ENCODE measurements at regions not wholly inside any gene's neighbourhood (a gene's known extent, or its start where the extent isn't known, plus 50 kb on each side); places are given as distances from the start of the nearest gene placed in this dataset.

DNA sequence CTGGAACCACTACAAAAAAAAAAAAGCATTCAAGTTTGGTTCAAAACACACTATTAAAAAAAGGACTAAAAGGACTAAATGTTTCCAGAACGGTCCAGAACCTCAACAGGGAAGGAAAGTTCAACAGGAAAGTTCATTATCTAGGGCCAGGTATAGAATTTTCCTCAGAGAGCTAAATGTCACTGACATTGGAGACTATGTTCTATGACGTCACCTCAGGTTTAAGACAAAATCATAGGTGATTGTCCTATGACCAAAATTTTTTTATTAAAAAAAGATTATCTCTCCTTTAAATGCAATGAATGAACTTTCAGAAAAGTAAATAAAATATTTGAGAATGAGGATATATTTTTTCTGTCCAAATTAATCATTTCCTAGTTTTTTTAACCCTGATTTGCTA, 746.7 kb upstream of the USP15 start:
- Histone ChIP-seq H3K27ac (ENCODE audit: low read depth in 1 of 2, low read length in 2 of 2) (no peak overlapping the region), H3K4me3 (ENCODE audit: low read length) (no peak overlapping the region), H3K27me3 (ENCODE audit: control insufficient read depth in 1 of 2, insufficient read depth in 2 of 2, low read length in 2 of 2) (no peaks in the 10 kb centered on the region), H3K9me3 (ENCODE audit: control insufficient read depth in 1 of 2, insufficient read depth in 1 of 2, low read length in 2 of 2) (no peaks in the 10 kb centered on the region), H3K36me3 (ENCODE audit: insufficient read depth, low read length) (no peaks in the 10 kb centered on the region), H3K4me1 (ENCODE audit: insufficient read depth, low read length) (no peaks in the 10 kb centered on the region)
- DNase-seq: no peak
- TF ChIP-seq, protein P1, sequence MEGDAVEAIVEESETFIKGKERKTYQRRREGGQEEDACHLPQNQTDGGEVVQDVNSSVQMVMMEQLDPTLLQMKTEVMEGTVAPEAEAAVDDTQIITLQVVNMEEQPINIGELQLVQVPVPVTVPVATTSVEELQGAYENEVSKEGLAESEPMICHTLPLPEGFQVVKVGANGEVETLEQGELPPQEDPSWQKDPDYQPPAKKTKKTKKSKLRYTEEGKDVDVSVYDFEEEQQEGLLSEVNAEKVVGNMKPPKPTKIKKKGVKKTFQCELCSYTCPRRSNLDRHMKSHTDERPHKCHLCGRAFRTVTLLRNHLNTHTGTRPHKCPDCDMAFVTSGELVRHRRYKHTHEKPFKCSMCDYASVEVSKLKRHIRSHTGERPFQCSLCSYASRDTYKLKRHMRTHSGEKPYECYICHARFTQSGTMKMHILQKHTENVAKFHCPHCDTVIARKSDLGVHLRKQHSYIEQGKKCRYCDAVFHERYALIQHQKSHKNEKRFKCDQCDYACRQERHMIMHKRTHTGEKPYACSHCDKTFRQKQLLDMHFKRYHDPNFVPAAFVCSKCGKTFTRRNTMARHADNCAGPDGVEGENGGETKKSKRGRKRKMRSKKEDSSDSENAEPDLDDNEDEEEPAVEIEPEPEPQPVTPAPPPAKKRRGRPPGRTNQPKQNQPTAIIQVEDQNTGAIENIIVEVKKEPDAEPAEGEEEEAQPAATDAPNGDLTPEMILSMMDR (IDR thresholded peaks at IDR 0.05): no peak
- no peaks in the 10 kb centered on the region for H3K36me3 Mint-ChIP-seq (ENCODE audit: low read depth)
- H3K27me3 Mint-ChIP-seq: no peaks in the 10 kb centered on the region
- H3K4me1 Mint-ChIP-seq (ENCODE audit: low read depth): no peaks in the 10 kb centered on the region
- H3K9me3 Mint-ChIP-seq: no peaks in the 10 kb centered on the region
- no peak overlapping the region for H3K27ac Mint-ChIP-seq
- ChIA-PET POLR2A (no interaction called here), CTCF (no interaction called here)
- intact Hi-C loops (cut with DNase I, micrococcal nuclease): no loop called here
- no peak for ATAC-seq (ENCODE audit: poor library complexity)
- no peak overlapping the region for H3K4me3 Mint-ChIP-seq

DNA sequence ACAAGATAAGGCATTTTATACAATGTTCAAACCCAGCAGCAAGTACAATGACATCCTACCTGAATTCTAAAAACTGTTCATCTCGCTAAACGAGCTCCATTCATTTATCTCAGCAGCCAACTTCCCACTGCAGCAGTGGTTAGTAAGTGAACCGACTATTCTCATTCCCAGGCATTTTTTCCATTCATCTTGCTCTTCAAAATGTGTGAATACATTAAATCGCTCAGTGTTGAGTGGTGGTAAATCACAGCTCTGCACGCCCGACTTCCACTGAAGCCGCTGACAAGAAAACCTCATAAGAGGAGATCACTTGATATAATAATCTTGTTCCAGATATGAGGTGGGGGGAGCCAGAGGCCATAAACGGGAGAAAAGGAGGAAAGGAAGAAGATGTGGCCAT, 746.2 kb upstream of the USP15 start:
- H3K27me3 Mint-ChIP-seq: no peaks in the 10 kb centered on the region
- no peaks in the 10 kb centered on the region for H3K36me3 Mint-ChIP-seq (ENCODE audit: low read depth)
- CTCF ChIA-PET: no interaction called here

DNA sequence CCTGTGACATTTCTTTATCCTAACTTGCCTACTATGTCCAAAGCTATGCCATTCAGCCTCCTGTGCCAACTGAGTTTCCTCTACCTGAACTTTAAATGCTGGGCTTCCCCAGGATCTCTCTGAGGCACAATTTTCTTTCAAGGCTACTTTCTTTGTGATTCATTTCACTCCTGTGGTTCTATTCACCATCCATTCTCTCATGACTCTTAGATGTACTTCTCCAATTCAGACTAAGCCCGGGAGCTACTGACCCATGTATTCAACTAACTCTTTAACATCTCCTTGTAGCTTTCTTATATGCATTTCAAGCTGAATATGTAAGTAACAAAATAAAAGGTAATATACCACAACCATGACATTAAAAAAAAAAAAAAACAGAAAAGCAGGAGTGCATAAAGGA, 738.9 kb upstream of the USP15 start:
- peaks cover 0 to 4% of the 10 kb centered on the region in 2 experiments for H3K9me3 ChIP-seq (ENCODE audit: control insufficient read depth in 1 of 2, insufficient read depth in 1 of 2, low read length in 2 of 2)
- H3K36me3 ChIP-seq (ENCODE audit: insufficient read depth, low read length): no peaks in the 10 kb centered on the region
- no peaks in the 10 kb centered on the region for H3K27me3 ChIP-seq (ENCODE audit: control insufficient read depth in 1 of 2, insufficient read depth in 2 of 2, low read length in 2 of 2)
- no peak for DNase-seq
- no peaks in the 10 kb centered on the region for H3K4me1 Mint-ChIP-seq (ENCODE audit: low read depth)
- H3K27ac ChIP-seq (ENCODE audit: low read depth in 1 of 2, low read length in 2 of 2): no peak overlapping the region
- H3K4me3 Mint-ChIP-seq: no peak overlapping the region
- POLR2A ChIA-PET: no interaction called here
- TF ChIP-seq, protein P1 (IDR thresholded peaks at IDR 0.05): no peak
- no peak overlapping the region for H3K4me3 ChIP-seq (ENCODE audit: low read length)
- intact Hi-C loops (cut with DNase I, micrococcal nuclease): no loop called here
- peaks cover 5% of the 10 kb centered on the region for H3K9me3 Mint-ChIP-seq
- CTCF ChIA-PET: no interaction called here
- H3K27me3 Mint-ChIP-seq: no peaks in the 10 kb centered on the region
- no peaks in the 10 kb centered on the region for H3K36me3 Mint-ChIP-seq (ENCODE audit: low read depth)
- ATAC-seq (ENCODE audit: poor library complexity): no peak
- H3K4me1 ChIP-seq (ENCODE audit: insufficient read depth, low read length): no peaks in the 10 kb centered on the region
- H3K27ac Mint-ChIP-seq: no peak overlapping the region

More for the DNA sequence above, 746.2 kb upstream of the USP15 start:
- Mint-ChIP-seq H3K27ac (no peak overlapping the region), H3K4me1 (ENCODE audit: low read depth) (no peaks in the 10 kb centered on the region), H3K9me3 (no peaks in the 10 kb centered on the region), H3K4me3 (no peak overlapping the region)
- no peaks in the 10 kb centered on the region for H3K36me3 ChIP-seq (ENCODE audit: insufficient read depth, low read length)
- no peaks in the 10 kb centered on the region for H3K27me3 ChIP-seq (ENCODE audit: control insufficient read depth in 1 of 2, insufficient read depth in 2 of 2, low read length in 2 of 2)
- H3K4me3 ChIP-seq (ENCODE audit: low read length): no peak overlapping the region
- ATAC-seq (ENCODE audit: poor library complexity) (no peak), DNase-seq (no peak)
- no peak overlapping the region for H3K27ac ChIP-seq (ENCODE audit: low read depth in 1 of 2, low read length in 2 of 2)
- POLR2A ChIA-PET: no interaction called here
- H3K9me3 ChIP-seq (ENCODE audit: control insufficient read depth in 1 of 2, insufficient read depth in 1 of 2, low read length in 2 of 2): no peaks in the 10 kb centered on the region
- TF ChIP-seq, protein P1 (IDR thresholded peaks at IDR 0.05): no peak
- H3K4me1 ChIP-seq (ENCODE audit: insufficient read depth, low read length): no peaks in the 10 kb centered on the region
- intact Hi-C loops (cut with DNase I, micrococcal nuclease): no loop called here
